ENCODE measurements at regions not wholly inside any gene's neighbourhood (a gene's known extent, or its start where the extent isn't known, plus 50 kb on each side); places are given as distances from the start of the nearest gene placed in this dataset.

DNA sequence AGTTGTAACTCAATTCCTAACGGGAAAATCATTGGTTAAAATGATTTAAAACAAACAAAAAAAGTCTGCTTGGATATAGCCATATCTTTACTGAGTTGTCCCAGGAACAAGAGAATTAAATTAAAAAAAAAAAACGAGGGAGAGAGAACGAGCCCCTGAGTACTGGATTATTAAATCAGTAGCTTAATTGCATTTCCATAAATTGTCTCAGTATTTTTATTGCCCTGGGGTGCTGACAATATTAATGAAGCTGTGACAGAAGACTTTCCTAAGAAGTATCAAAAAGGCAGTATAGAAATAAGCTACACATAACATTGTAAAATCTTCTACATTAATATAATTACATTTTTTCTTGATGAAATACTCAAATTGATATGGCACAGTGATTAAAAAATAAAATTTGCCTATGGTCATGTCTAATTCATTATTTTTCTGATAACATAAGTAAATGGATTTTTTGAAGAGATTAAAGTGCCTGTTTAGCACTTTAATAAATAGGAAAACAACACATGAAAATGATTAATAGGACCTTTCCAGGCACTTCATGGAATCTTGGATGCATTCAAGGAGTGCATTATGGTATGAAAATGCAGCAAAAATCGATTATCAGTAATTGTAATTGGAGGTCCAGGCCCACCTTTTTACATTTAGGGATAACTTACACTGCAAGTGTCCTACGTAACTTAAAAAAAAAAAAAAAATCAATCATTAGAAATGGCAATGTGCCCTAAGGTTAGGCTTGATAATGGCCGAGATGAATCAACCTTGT is 2233.4 kb downstream of the ARAP2 start:
- Mint-ChIP-seq H3K27me3 (ENCODE audit: unreplicated experiment) (no peaks in the 10 kb centered on the region), H3K36me3 (ENCODE audit: insufficient read depth, unreplicated experiment) (no peaks in the 10 kb centered on the region), H3K4me3 (ENCODE audit: low read depth, unreplicated experiment) (no peak overlapping the region), H3K27ac (ENCODE audit: unreplicated experiment) (no peak overlapping the region), H3K4me1 (ENCODE audit: low read depth, unreplicated experiment) (no peaks in the 10 kb centered on the region), H3K9me3 (ENCODE audit: low read depth, unreplicated experiment) (no peaks in the 10 kb centered on the region)
- no TSS peak for BruUV-seq (replicated peaks)
- TF ChIP-seq, protein P1, sequence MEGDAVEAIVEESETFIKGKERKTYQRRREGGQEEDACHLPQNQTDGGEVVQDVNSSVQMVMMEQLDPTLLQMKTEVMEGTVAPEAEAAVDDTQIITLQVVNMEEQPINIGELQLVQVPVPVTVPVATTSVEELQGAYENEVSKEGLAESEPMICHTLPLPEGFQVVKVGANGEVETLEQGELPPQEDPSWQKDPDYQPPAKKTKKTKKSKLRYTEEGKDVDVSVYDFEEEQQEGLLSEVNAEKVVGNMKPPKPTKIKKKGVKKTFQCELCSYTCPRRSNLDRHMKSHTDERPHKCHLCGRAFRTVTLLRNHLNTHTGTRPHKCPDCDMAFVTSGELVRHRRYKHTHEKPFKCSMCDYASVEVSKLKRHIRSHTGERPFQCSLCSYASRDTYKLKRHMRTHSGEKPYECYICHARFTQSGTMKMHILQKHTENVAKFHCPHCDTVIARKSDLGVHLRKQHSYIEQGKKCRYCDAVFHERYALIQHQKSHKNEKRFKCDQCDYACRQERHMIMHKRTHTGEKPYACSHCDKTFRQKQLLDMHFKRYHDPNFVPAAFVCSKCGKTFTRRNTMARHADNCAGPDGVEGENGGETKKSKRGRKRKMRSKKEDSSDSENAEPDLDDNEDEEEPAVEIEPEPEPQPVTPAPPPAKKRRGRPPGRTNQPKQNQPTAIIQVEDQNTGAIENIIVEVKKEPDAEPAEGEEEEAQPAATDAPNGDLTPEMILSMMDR (IDR thresholded peaks at IDR 0.05; ENCODE audit: unreplicated experiment), result no peak
- CTCF ChIA-PET, result no interaction called here
- intact Hi-C loops (cut with micrococcal nuclease; ENCODE audit: unreplicated experiment), result no loop called here
- no peak for DNase-seq

DNA sequence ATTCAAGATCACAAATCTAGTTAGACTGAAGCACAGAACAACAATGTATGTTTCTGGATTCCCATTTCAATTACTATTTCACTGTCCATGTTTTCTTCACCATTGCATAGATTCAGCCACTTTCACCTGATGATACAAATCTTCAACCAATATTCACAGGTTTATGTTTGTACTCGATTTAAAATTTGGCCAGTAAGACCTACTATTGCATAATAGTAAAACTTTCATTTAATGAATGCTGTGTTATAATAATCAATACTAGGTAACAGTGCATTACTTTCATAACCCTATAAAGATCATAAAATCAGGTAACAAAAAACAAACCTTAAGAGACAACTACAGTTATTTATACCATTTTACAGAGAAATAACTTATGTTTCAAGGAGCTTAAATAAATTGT is 2209.1 kb downstream of the ARAP2 start:
- CTCF ChIA-PET, result no interaction called here

DNA sequence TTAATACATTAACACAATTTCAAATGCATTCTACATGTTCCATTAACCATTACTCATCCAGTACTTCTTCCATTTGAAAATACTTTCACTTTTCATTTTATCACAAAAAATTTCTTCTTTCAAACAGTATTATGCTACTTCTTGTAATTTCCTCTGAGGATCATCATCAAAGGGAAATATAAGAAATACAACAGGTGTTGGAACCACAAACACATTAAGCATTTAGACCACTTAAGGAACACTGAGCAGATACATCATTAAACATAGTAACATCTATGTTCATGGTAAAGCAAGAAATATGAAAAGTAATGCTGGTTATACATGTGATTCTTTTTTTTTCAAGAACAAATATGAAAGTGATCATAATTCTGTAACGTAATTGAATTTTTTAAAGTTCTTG is 2207.0 kb downstream of the ARAP2 start:
- intact Hi-C loops (cut with micrococcal nuclease; ENCODE audit: unreplicated experiment), result no loop called here
- TF ChIP-seq, protein P1 (IDR thresholded peaks at IDR 0.05; ENCODE audit: unreplicated experiment), result no peak

More for the DNA sequence above, 2209.1 kb downstream of the ARAP2 start:
- DNase-seq, result no peak
- Mint-ChIP-seq H3K4me3 (ENCODE audit: low read depth, unreplicated experiment) (no peak overlapping the region), H3K36me3 (ENCODE audit: insufficient read depth, unreplicated experiment) (no peaks in the 10 kb centered on the region), H3K27ac (ENCODE audit: unreplicated experiment) (no peak overlapping the region), H3K9me3 (ENCODE audit: low read depth, unreplicated experiment) (peaks cover 9% of the 10 kb centered on the region), H3K4me1 (ENCODE audit: low read depth, unreplicated experiment) (no peaks in the 10 kb centered on the region), H3K27me3 (ENCODE audit: unreplicated experiment) (no peaks in the 10 kb centered on the region)
- no TSS peak for BruUV-seq (replicated peaks)
- intact Hi-C loops (cut with micrococcal nuclease; ENCODE audit: unreplicated experiment), result no loop called here
- TF ChIP-seq, protein P1 (IDR thresholded peaks at IDR 0.05; ENCODE audit: unreplicated experiment), result no peak

DNA sequence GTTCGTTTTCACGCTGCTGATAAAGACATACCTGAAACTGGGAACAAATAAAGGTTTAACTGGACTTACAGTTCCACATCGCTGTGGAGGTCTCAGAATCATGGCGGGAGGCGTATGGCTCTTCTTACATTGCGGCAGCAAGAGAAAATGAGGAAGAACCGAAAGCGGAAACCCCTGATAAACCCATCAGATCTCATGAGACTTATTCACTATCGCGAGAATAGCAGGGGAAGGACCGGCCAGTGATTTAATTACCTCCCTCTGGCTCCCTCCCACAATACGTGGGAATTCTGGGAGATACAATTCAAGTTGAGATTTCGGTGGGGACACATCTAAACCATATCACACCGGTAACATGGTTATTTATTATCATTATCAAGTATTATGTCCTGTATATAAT is 2204.5 kb downstream of the ARAP2 start:
- no peaks in the 10 kb centered on the region for H3K4me1 Mint-ChIP-seq (ENCODE audit: low read depth, unreplicated experiment)
- H3K27me3 Mint-ChIP-seq (ENCODE audit: unreplicated experiment), result no peaks in the 10 kb centered on the region
- H3K9me3 Mint-ChIP-seq (ENCODE audit: low read depth, unreplicated experiment), result peaks cover 10% of the 10 kb centered on the region
- TF ChIP-seq, protein P1 (IDR thresholded peaks at IDR 0.05; ENCODE audit: unreplicated experiment), result no peak
- no peaks in the 10 kb centered on the region for H3K36me3 Mint-ChIP-seq (ENCODE audit: insufficient read depth, unreplicated experiment)
- intact Hi-C loops (cut with micrococcal nuclease; ENCODE audit: unreplicated experiment), result no loop called here
- H3K4me3 Mint-ChIP-seq (ENCODE audit: low read depth, unreplicated experiment), result no peak overlapping the region
- no peak for DNase-seq
- H3K27ac Mint-ChIP-seq (ENCODE audit: unreplicated experiment), result no peak overlapping the region
- no TSS peak for BruUV-seq (replicated peaks)
- CTCF ChIA-PET, result no interaction called here

More for the DNA sequence above, 2207.0 kb downstream of the ARAP2 start:
- CTCF ChIA-PET, result no interaction called here
- H3K36me3 Mint-ChIP-seq (ENCODE audit: insufficient read depth, unreplicated experiment), result no peaks in the 10 kb centered on the region
- peaks cover 7% of the 10 kb centered on the region for H3K9me3 Mint-ChIP-seq (ENCODE audit: low read depth, unreplicated experiment)
- no peaks in the 10 kb centered on the region for H3K4me1 Mint-ChIP-seq (ENCODE audit: low read depth, unreplicated experiment)
- no peak for DNase-seq
- H3K27ac Mint-ChIP-seq (ENCODE audit: unreplicated experiment), result no peak overlapping the region
- no peaks in the 10 kb centered on the region for H3K27me3 Mint-ChIP-seq (ENCODE audit: unreplicated experiment)
- no peak overlapping the region for H3K4me3 Mint-ChIP-seq (ENCODE audit: low read depth, unreplicated experiment)
- no TSS peak for BruUV-seq (replicated peaks)

Measured in Calu3 (cell line).